H1 (cell line): ENCODE measurements at regions not wholly inside any gene's neighbourhood (a gene's known extent, or its start where the extent isn't known, plus 50 kb on each side); places are given as distances from the start of the nearest gene placed in this dataset.

Experiments used
- CTCF ChIA-PET: fragments of 300-600 bp; sonication (Branson Sonifier 250); formaldehyde crosslinking; loops from one replicate; lab custom pipeline; 2021; ENCODE audit not compliant: partially characterized antibody; lab: Charles Lee
- POLR2A ChIA-PET: fragments of 300-600 bp; sonication (Branson Sonifier 250); formaldehyde crosslinking; loops from one replicate; lab custom pipeline; 2021; ENCODE audit warnings: inconsistent platforms; ENCODE audit not compliant: partially characterized antibody; lab: Charles Lee
- DNase-seq, 2 experiments: peaks; one replicate each; pipeline versions ENCODE4 v3.0.0 to v3.0.0-alpha.2; 2010 to 2022; ENCODE audit warnings: low spot score in 2 of 2, low read depth in 1 of 2, mixed read lengths in 1 of 2
- FAIRE-seq: peaks from 2 replicates; lab custom pipeline; 2011; peaks lifted over from hg19 to GRCh38; lab: Jason Lieb, UNC
- H2AFZ ChIP-seq: 2 replicates; pipeline ENCODE4 v1.8.1; 2012; ENCODE audit warnings: low read length, inconsistent platforms
- H2AK5ac ChIP-seq: 2 replicates; pipeline ENCODE4 v1.6.1; 2013; ENCODE audit warnings: low read depth, low read length
- H2BK120ac ChIP-seq: replicated peaks from 2 replicates; pipeline ENCODE3; 2013; ENCODE audit warnings: low read depth, low read length, inconsistent platforms
- H2BK12ac ChIP-seq: 2 replicates; pipeline ENCODE4 v1.6.1; 2013; ENCODE audit warnings: low read depth, low read length
- H2BK15ac ChIP-seq: 2 replicates; pipeline ENCODE4 v1.6.1; 2013; ENCODE audit warnings: low read length
- H2BK20ac ChIP-seq: 2 replicates; pipeline ENCODE4 v1.6.1; 2013; ENCODE audit warnings: low read length
- H2BK5ac ChIP-seq: 2 replicates; pipeline ENCODE4 v1.6.1; 2013; ENCODE audit warnings: low read depth, low read length
- H3K14ac ChIP-seq: 2 replicates; pipeline ENCODE4 v1.6.1; 2013; ENCODE audit warnings: inconsistent platforms; ENCODE audit not compliant: insufficient read length
- H3K18ac ChIP-seq: 2 replicates; pipeline ENCODE4 v1.6.1; 2013; ENCODE audit warnings: low read length; ENCODE audit errors: extremely low read depth
- H3K23ac ChIP-seq: 2 replicates; pipeline ENCODE4 v1.6.1; 2013; ENCODE audit warnings: inconsistent platforms; ENCODE audit not compliant: insufficient read length
- H3K23me2 ChIP-seq: 2 replicates; pipeline ENCODE4 v1.6.1; 2013; ENCODE audit warnings: low read depth, low read length
- H3K27ac ChIP-seq: 2 replicates; pipeline ENCODE4 v1.6.1; 2011; ENCODE audit warnings: low read depth, low read length, inconsistent platforms
- H3K27me3 ChIP-seq, 4 experiments: replicated peaks in 1 of 4; 1 replicate in 1 of 4; 2 replicates in 3 of 4; pipeline versions ENCODE4 v1.6.1 to v1.8.1; 2011 to 2013; ENCODE audit warnings: low read length in 3 of 4, mild to moderate bottlenecking in 3 of 4, inconsistent platforms in 2 of 4, mixed read lengths in 2 of 4, moderate library complexity in 1 of 4; ENCODE audit not compliant: control insufficient read depth in 3 of 4, insufficient read depth in 3 of 4; ENCODE audit errors: extremely low read depth in 1 of 4
- H3K36me3 ChIP-seq, 4 experiments: 2 replicates each; pipeline versions ENCODE4 v1.6.1 to v1.8.1; 2011 to 2013; ENCODE audit warnings: mild to moderate bottlenecking in 4 of 4, low read length in 3 of 4, moderate library complexity in 2 of 4, control low read depth in 1 of 4, inconsistent platforms in 1 of 4; ENCODE audit not compliant: insufficient read depth in 4 of 4, control insufficient read depth in 2 of 4
- H3K4ac ChIP-seq: replicated peaks from 2 replicates; pipeline ENCODE3; 2013; ENCODE audit warnings: low read length, low read depth, mixed read lengths, inconsistent platforms; ENCODE audit not compliant: insufficient read length
- H3K4me1 ChIP-seq, 4 experiments: replicated peaks in 1 of 4; 1 replicate in 1 of 4; 2 replicates in 3 of 4; pipeline versions ENCODE4 v1.6.1 to v1.8.1; 2011 to 2013; ENCODE audit warnings: low read length in 3 of 4, inconsistent platforms in 2 of 4, mixed read lengths in 1 of 4; ENCODE audit not compliant: insufficient read depth in 4 of 4, control insufficient read depth in 3 of 4
- H3K4me2 ChIP-seq, 2 experiments: 2 replicates each; pipeline versions ENCODE4 v1.6.1 to v1.8.1; 2011 to 2013; ENCODE audit warnings: low read depth in 2 of 2, low read length in 2 of 2, control low read depth in 1 of 2, inconsistent platforms in 1 of 2, mild to moderate bottlenecking in 1 of 2; ENCODE audit not compliant: insufficient read depth in 1 of 2
- H3K4me3 ChIP-seq, 4 experiments: fragments of 200-600, 300-600 bp in 1 of 4; sonication (generic), shearing (Covaris generic), sonication (Bioruptor Twin) in 1 of 4; 2 replicates each; pipeline versions ENCODE4 v1.5.1 to v1.8.1; 2011 to 2016; ENCODE audit warnings: low read length in 4 of 4, low read depth in 3 of 4, control low read depth in 2 of 4, inconsistent platforms in 2 of 4, mild to moderate bottlenecking in 2 of 4, mixed read lengths in 1 of 4, moderate library complexity in 1 of 4; ENCODE audit not compliant: insufficient read depth in 2 of 4; ENCODE audit errors: extremely low read depth in 1 of 4
- H3K56ac ChIP-seq: replicated peaks from 2 replicates; pipeline ENCODE3; 2013; ENCODE audit warnings: low read depth, mild to moderate bottlenecking, mixed read lengths, low read length, inconsistent platforms; ENCODE audit not compliant: insufficient read length
- H3K79me1 ChIP-seq: 2 replicates; pipeline ENCODE4 v1.6.1; 2013; ENCODE audit warnings: low read depth, low read length, control low read depth
- H3K79me2 ChIP-seq, 2 experiments: 2 replicates each; pipeline versions ENCODE4 v1.6.1 to v1.8.1; 2012 to 2013; ENCODE audit warnings: low read length in 2 of 2, mild to moderate bottlenecking in 2 of 2, inconsistent platforms in 1 of 2; ENCODE audit not compliant: insufficient read depth in 2 of 2, control insufficient read depth in 1 of 2
- H3K9ac ChIP-seq, 4 experiments: replicated peaks in 1 of 4; 1 replicate in 1 of 4; 2 replicates in 3 of 4; pipeline versions ENCODE4 v1.6.1 to v1.8.1; 2011 to 2013; ENCODE audit warnings: low read depth in 3 of 4, low read length in 3 of 4, control low read depth in 2 of 4, mild to moderate bottlenecking in 2 of 4, moderate library complexity in 2 of 4, inconsistent platforms in 1 of 4; ENCODE audit errors: extremely low read depth in 1 of 4
- H3K9me3 ChIP-seq, 2 experiments: 2 replicates each; pipeline versions ENCODE4 v1.6.1 to v1.8.1; 2012 to 2013; ENCODE audit warnings: mild to moderate bottlenecking in 2 of 2, moderate library complexity in 2 of 2, control low read depth in 1 of 2, inconsistent platforms in 1 of 2, low read depth in 1 of 2, low read length in 1 of 2, mixed read lengths in 1 of 2; ENCODE audit not compliant: insufficient read depth in 2 of 2
- H4K20me1 ChIP-seq, 2 experiments: replicated peaks in 1 of 2; 2 replicates each; pipeline versions ENCODE3 to v1.8.1; 2011 to 2013; ENCODE audit warnings: inconsistent platforms in 2 of 2, low read length in 2 of 2, mild to moderate bottlenecking in 1 of 2; ENCODE audit not compliant: insufficient read depth in 2 of 2, control insufficient read depth in 1 of 2
- H4K5ac ChIP-seq: 2 replicates; pipeline ENCODE4 v1.6.1; 2013; ENCODE audit warnings: low read length, low read depth, mixed read lengths, inconsistent platforms; ENCODE audit not compliant: insufficient read length
- H4K8ac ChIP-seq: 2 replicates; pipeline ENCODE4 v1.8.0; 2013; ENCODE audit warnings: mild to moderate bottlenecking, moderate library complexity, low read length, inconsistent platforms; ENCODE audit not compliant: insufficient read depth; ENCODE audit errors: extremely low read depth
- H4K91ac ChIP-seq: replicated peaks from 2 replicates; pipeline ENCODE3; 2013; ENCODE audit warnings: low read length, mixed read lengths, inconsistent platforms; ENCODE audit not compliant: insufficient read length
- ASH2L ChIP-seq: fragments of 200-600, 300-600 bp; sonication (generic); IDR thresholded peaks from one replicate; pipeline ENCODE4 v1.7.1; 2017; ENCODE audit warnings: low read length
- ATF3 ChIP-seq: IDR thresholded peaks from 2 replicates; pipeline ENCODE4 v1.6.1; 2011; ENCODE audit warnings: low read depth, mild to moderate bottlenecking, low read length; ENCODE audit not compliant: insufficient read depth
- BACH1 ChIP-seq: IDR thresholded peaks from 2 replicates; pipeline ENCODE4 v1.6.1; 2012; ENCODE audit warnings: low read length, improper control_type of control experiment
- BRCA1 ChIP-seq: IDR thresholded peaks from 2 replicates; pipeline ENCODE4 v1.6.1; 2012; ENCODE audit warnings: low read depth, low read length, improper control_type of control experiment
- CBX8 ChIP-seq: fragments of 300-800, 300-1000 bp; sonication (generic); IDR thresholded peaks from 2 replicates; pipeline ENCODE4 v1.7.1; 2016; ENCODE audit warnings: low read depth, low read length, borderline replicate concordance
- CHD2 ChIP-seq: IDR thresholded peaks from 2 replicates; pipeline ENCODE4 v1.6.1; 2012; ENCODE audit warnings: low read length, improper control_type of control experiment
- CREB1 ChIP-seq: IDR thresholded peaks from 2 replicates; pipeline ENCODE4 v1.6.1; 2012; ENCODE audit warnings: inconsistent platforms
- GABPA ChIP-seq: IDR thresholded peaks from 2 replicates; pipeline ENCODE4 v1.6.1; 2011; ENCODE audit warnings: mild to moderate bottlenecking, low read length, moderate library complexity, borderline replicate concordance; ENCODE audit not compliant: insufficient read depth
- JUND ChIP-seq: IDR thresholded peaks from 2 replicates; pipeline ENCODE4 v1.6.1; 2011; ENCODE audit warnings: mild to moderate bottlenecking, improper control_type of control experiment, low read length
- POLR2A ChIP-seq, 2 experiments: IDR thresholded peaks; 1 replicate in 1 of 2; 2 replicates in 1 of 2; pipeline ENCODE4 v1.6.1; 2011; ENCODE audit warnings: low read depth in 2 of 2, low read length in 2 of 2, mild to moderate bottlenecking in 2 of 2; ENCODE audit errors: control extremely low read depth in 1 of 2
- SIN3A ChIP-seq, 2 experiments: IDR thresholded peaks in 1 of 2; conservative IDR thresholded peaks in 1 of 2; 2 replicates each; pipeline ENCODE4 v1.6.1; 2011 to 2012; ENCODE audit warnings: low read length in 2 of 2, improper control_type of control experiment in 1 of 2, low read depth in 1 of 2, mild to moderate bottlenecking in 1 of 2
- SP4 ChIP-seq: IDR thresholded peaks from 2 replicates; pipeline ENCODE4 v1.6.1; 2012; ENCODE audit warnings: low read length, inconsistent platforms
- SRF ChIP-seq: IDR thresholded peaks from 2 replicates; pipeline ENCODE4 v1.6.1; 2011; ENCODE audit warnings: mild to moderate bottlenecking, low read depth, low read length, moderate library complexity
- SUZ12 ChIP-seq: fragments of 200-600 bp; sonication (generic); IDR thresholded peaks from 2 replicates; pipeline ENCODE4 v1.6.1; 2012; ENCODE audit warnings: mild to moderate bottlenecking, inconsistent platforms, low read length, moderate library complexity, mixed read lengths
- USF2 ChIP-seq: IDR thresholded peaks from 2 replicates; pipeline ENCODE4 v1.6.1; 2011; ENCODE audit warnings: low read length, improper control_type of control experiment
- WGBS, 2 experiments: shearing (Covaris generic) in 1 of 2; methylation state at CpG; one replicate each; pipeline versions ENCODE4 v1.1.6 to v1.1.7; 2013 to 2015; ENCODE audit warnings: low lambda C conversion rate in 2 of 2, mixed read lengths in 2 of 2, inconsistent platforms in 1 of 2, low coverage in 1 of 2, missing lambda C conversion rate in 1 of 2; ENCODE audit not compliant: insufficient replicate concordance in 2 of 2, insufficient coverage in 1 of 2, insufficient read length in 1 of 2; ENCODE audit errors: extremely low coverage in 1 of 2, missing lambda C conversion rate in 1 of 2; 5-methylcytosine and 5-hydroxymethylcytosine counted together

- Histone ChIP-seq H4K20me1 (no peaks in the 10 kb centered on the region), H3K9ac (no peak overlapping the region), H3K36me3 (no peaks in the 10 kb centered on the region), H3K27me3 (no peaks in the 10 kb centered on the region), H3K23ac (no peak overlapping the region), H3K79me2 (no peaks in the 10 kb centered on the region), H3K9me3 (0 out of 4 replicates have a peak, but pooled peaks cover 0 to 2% of the 10 kb centered on the region in 2 experiments), H3K56ac (no peak overlapping the region), H2AFZ (no peak overlapping the region), H3K4me1 (no peaks in the 10 kb centered on the region), H2BK15ac (no peak overlapping the region), H2BK20ac (no peak overlapping the region), H3K4me3 (no peak overlapping the region), H3K4me2 (no peak overlapping the region), H3K14ac (no peak overlapping the region), H3K4ac (no peak overlapping the region), H2BK12ac (no peak overlapping the region), H2BK120ac (no peak overlapping the region), H4K8ac (no peak overlapping the region), H3K79me1 (no peaks in the 10 kb centered on the region), H2AK5ac (no peak overlapping the region), H3K23me2 (no peaks in the 10 kb centered on the region), H2BK5ac (no peak overlapping the region), H4K91ac (no peak overlapping the region), H4K5ac (no peak overlapping the region), H3K27ac (no peak overlapping the region), H3K18ac (no peak overlapping the region)
- no peak for FAIRE-seq
- CTCF ChIA-PET: no interaction called here
- DNase-seq: no peak
- POLR2A ChIA-PET: no interaction called here
- TF ChIP-seq SRF (no peak), ASH2L (no peak), BRCA1 (no peak), GABPA (no peak), BACH1 (no peak), CHD2 (no peak), SP4 (no peak), JUND (no peak), POLR2A (IDR thresholded peaks at IDR 0.05; ENCODE audit: control extremely low read depth in 1 of 2, low read depth in 2 of 2, low read length in 2 of 2) (no peak), CREB1 (no peak), CBX8 (no peak), ATF3 (no peak), USF2 (no peak), SUZ12 (no peak), SIN3A (conservative IDR thresholded peaks at IDR 0.05 in 1 of 2, IDR thresholded peaks at IDR 0.05 in 1 of 2; ENCODE audit: low read depth in 1 of 2, low read length in 2 of 2) (no peak)
- WGBS, 2 experiments: 100% methylated on average over 2 of the region's 2 CpGs; no CpG with 5 or more reads in 1 of the 2 experiments
These were observed 217.8 kb upstream of the ZRANB2 start for GRCh38 chr1:71298633-71299032.
